Keratinocyte (primary cell): ENCODE measurements at regions not wholly inside any gene's neighbourhood (a gene's known extent, or its start where the extent isn't known, plus 50 kb on each side); places are given as distances from the start of the nearest gene placed in this dataset.

Experiments used
- EZH2 ChIP-seq: IDR thresholded peaks from one replicate; pipeline ENCODE4 v1.6.1; 2012; ENCODE audit warnings: inconsistent platforms, mild to moderate bottlenecking, low read length, moderate library complexity
- TF ChIP-seq, protein P1 (sequence below), 3 experiments: IDR thresholded peaks in 1 of 3; conservative IDR thresholded peaks in 1 of 3; optimal IDR thresholded peaks in 1 of 3; 2 replicates in 2 of 3; 3 replicates in 1 of 3; pipeline versions ENCODE3 to v1.5.1; 2011; ENCODE audit warnings: low read length in 3 of 3, mild to moderate bottlenecking in 3 of 3, moderate library complexity in 2 of 3, control low read depth in 1 of 3, inconsistent platforms in 1 of 3; ENCODE audit not compliant: insufficient read depth in 2 of 3; ENCODE audit errors: extremely low read depth in 1 of 3

GRCh38 chr5:60520451-60521227 lies 179.3 kb downstream of the DEPDC1B start:
- TF ChIP-seq, protein P1, sequence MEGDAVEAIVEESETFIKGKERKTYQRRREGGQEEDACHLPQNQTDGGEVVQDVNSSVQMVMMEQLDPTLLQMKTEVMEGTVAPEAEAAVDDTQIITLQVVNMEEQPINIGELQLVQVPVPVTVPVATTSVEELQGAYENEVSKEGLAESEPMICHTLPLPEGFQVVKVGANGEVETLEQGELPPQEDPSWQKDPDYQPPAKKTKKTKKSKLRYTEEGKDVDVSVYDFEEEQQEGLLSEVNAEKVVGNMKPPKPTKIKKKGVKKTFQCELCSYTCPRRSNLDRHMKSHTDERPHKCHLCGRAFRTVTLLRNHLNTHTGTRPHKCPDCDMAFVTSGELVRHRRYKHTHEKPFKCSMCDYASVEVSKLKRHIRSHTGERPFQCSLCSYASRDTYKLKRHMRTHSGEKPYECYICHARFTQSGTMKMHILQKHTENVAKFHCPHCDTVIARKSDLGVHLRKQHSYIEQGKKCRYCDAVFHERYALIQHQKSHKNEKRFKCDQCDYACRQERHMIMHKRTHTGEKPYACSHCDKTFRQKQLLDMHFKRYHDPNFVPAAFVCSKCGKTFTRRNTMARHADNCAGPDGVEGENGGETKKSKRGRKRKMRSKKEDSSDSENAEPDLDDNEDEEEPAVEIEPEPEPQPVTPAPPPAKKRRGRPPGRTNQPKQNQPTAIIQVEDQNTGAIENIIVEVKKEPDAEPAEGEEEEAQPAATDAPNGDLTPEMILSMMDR (optimal IDR thresholded peaks at IDR 0.05 in 1 of 3, IDR thresholded peaks at IDR 0.05 in 1 of 3, conservative IDR thresholded peaks at IDR 0.05 in 1 of 3; ENCODE audit: extremely low read depth in 1 of 3, insufficient read depth in 2 of 3, low read length in 3 of 3): no peak
- TF ChIP-seq EZH2: no peak
